Left forelimb (tissue), 1 donor: ENCODE measurements at regions not wholly inside any gene's neighbourhood (a gene's known extent, or its start where the extent isn't known, plus 50 kb on each side); places are given as distances from the start of the nearest gene placed in this dataset.

ENCODE experiments used
- DNase-seq: peaks from one replicate; pipeline ENCODE4 v3.0.0-alpha.2; 2018; ENCODE audit warnings: low spot score

- DNase-seq, result no peak
Measured at GRCh38 chr1:207971331-207972219, 60.6 kb upstream of the CD34 start.

- DNase-seq, result no peak
Measured at GRCh38 chr1:207970329-207971233, 59.7 kb upstream of the CD34 start.

GRCh38 chr1:207969528-207969927 lies 58.6 kb upstream of the CD34 start:
- DNase-seq, result no peak

GRCh38 chr1:207968521-207969009 lies 57.6 kb upstream of the CD34 start:
- no peak for DNase-seq

GRCh38 chr1:207967703-207968102 lies 56.8 kb upstream of the CD34 start:
- no peak for DNase-seq

GRCh38 chr1:207966521-207966920 lies 55.6 kb upstream of the CD34 start:
- no peak for DNase-seq

- DNase-seq, result no peak
Measured at GRCh38 chr1:207965392-207966387, 54.8 kb upstream of the CD34 start.

GRCh38 chr1:207964195-207964966 lies 53.5 kb upstream of the CD34 start:
- no peak for DNase-seq

- peak; percentile 95 for DNase-seq
Measured at GRCh38 chr1:207963427-207964194, 52.7 kb upstream of the CD34 start.

GRCh38 chr1:207962716-207963426 lies 51.9 kb upstream of the CD34 start:
- DNase-seq, result no peak
